ENCODE measurements at regions not wholly inside any gene's neighbourhood (a gene's known extent, or its start where the extent isn't known, plus 50 kb on each side); places are given as distances from the start of the nearest gene placed in this dataset.

- DNase-seq: peak; percentile 55
Observed at GRCh38 chr5:74576941-74577456, 63.5 kb downstream of the ENC1 start.

DNA sequence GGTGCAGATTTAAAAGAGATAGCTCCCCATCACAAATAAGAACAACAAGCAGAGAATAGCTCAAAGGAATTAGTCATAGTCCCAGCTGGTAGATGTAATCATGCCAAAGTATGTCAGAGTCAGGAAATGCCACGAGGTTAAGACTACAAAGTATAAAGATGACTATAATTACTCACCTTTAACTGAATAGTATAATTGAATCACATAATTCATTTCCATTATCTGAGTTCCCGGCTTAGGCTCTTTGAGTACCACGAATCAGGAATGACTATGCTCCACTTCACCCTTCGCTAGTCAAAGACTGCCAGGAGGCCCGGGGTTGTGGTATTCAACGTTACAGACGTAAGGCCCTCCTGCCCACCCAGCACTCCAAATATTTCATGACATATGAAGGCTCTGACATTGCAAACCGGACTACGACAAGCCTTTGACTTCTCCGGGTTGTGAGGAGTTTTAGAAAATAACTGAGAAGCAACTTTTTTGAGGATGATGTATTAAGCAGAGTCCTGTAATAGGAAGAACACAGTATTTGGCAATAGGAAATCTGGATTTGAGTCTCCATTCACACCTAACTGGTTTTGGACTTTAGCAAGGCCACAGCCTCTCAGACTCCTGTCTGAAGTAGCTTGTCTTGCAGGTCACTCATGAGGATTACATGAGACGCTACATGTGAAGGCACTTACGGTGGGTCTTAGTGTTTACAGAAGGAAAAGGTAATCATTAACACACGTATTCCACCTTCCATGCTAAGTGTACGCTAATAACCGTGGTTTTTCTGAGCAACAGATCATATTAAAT is 64.6 kb downstream of the ENC1 start:
- peak; percentile 84 for DNase-seq

DNA sequence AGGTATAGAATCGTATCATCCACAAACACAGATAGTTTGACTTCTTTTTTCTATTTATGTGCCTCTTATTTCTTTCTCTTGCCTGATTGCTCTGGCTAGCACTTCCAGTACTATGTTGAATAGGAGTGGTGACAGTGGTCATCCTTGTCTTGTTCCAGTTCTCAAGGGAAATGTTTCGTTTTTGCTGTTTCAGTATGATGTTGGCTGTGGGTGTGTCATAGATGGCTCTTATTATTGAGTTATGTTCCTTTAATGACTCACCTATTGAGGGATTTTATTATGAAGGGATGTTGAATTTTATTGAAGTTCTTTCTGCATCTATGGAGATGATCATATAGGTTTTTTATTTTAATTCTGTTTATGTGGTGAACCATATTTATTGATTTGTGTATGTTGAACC is 70.3 kb downstream of the ENC1 start:
- DNase-seq: no peak

DNA sequence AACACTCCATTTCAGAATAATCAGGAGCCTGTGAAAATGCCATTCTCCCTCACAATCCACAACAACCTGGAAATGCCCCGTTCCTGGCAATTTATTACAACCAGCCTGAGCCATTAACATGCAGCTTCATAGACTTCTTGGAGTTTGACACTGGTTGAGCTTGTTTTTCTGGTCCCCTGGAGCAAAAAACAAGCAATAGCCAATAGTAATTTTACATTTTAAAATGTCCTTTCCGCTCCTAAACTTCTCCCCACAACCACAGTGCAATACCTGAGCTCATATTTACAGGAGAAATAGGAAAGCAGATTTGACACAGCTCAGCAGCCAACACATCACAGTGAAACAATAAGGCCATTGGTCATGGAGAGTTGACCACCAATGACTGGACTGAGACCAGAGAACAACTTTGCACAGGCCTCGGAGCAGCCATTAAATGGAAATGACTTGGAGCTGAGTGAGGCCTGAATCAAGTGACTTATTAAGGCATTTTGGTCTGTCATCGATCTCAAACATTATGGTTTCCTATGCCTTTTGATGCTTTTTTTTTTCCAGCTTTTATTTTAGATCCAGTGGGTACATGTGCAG is 73.0 kb downstream of the ENC1 start:
- DNase-seq: no peak

GRCh38 chr5:74562122-74562521 is 78.4 kb downstream of the ENC1 start:
- peak; percentile 74 for DNase-seq

- DNase-seq: no peak
Observed at GRCh38 chr5:74560245-74560644, 80.3 kb downstream of the ENC1 start.

DNA sequence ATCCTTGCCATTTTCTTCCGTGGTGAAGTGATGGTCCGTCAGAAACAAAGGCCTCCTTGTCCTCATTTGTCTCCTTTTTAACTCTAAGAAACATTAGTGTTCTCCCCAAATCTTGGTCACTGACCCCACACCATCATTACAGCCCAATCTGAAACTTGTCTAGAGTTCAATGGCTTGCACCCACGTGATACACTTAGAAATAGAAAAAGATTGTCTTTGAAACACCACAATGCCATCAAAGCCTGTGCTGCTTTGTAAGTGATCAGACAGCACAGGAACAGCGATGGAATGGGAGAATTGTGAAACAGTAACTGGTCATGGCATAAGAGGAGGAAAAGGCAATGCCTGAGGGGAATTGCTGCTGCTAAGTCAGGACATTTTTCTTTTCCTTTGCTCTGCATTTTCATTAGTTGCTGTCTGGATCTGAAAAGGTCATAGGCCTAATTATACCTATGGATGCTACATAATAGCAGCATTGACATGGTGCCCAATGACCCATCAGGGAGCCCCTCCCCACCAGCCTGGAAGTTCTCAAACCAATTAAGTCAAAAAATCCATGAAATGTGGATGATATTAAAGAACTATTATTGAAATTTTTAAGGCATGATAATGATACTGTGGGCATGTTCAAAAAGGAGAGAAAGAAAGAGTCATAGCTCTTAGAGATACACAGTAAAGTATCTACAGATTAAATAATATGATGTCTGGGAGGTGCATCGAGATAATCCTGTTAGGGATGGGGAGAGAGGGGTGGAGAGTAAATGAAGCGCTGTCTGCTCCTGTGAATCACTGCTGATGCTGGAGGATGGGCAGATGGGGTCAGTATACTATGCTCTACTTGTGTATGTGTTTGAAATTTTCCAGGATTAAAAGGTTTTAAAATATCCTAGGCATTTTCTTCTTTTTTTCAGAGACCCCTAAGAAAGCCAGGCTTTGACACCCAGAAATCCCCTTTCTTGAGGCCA is 83.6 kb downstream of the ENC1 start:
- no peak for DNase-seq

DNA sequence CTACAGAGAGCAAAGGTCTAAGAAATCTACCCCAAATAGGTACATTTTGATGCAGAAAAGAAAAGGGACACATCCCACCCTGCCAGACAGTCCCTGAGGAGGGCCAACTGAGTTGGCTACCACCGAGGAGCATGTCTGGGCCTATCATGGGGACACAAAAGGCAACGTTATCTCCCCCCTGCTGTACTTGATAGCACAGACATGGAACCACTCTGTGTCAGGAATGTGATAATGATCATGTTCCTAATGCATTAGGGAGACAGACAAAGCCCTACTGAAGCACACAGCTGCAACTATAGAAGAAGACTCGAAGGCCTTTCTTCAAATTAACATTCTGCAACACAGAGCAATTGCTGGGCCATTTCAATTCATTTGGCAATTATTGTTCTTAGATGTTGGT is 84.5 kb downstream of the ENC1 start:
- DNase-seq: no peak

GRCh38 chr5:74552101-74552500 is 88.4 kb downstream of the ENC1 start:
- DNase-seq: no peak

GRCh38 chr5:74550927-74551326 is 89.6 kb downstream of the ENC1 start:
- no peak for DNase-seq

DNA sequence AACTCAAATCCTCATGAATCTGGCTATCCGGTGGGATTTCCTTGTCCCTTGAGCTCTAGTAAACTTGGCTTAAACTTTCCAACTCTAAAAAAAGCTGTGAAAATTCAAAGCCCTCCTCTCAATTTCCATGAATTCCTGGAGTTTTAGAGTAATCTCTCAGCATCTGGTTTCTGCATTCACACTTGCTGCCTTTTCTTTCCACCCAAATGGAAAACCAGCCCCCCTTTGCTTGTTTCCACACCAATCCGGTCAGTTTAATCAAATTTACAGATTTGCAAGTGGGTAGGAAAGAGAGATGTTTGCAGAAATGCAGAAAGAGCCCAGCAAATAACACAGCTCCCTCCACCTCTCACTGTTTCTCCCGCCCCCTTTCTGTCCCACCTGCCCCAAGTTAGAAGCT is 91.1 kb downstream of the ENC1 start:
- DNase-seq: no peak

DNA sequence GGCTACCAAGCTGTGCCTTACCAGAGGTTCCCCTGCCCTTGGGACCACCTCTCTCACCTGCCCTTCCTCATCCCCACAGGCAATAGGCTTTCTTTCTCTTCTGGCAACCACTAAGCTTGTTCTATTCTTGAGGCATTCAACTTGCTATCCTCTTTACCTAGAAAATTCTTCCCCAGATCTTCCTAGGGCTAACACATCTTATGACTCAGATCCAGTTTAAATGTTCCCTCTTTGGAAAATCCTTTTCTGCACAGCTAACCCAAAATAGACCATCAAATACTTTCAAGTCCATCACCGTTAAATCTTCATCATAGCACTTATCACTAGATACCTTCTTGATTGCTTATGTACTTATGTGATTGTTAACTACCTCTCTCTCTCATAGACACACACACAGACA is 93.7 kb downstream of the ENC1 start:
- DNase-seq: peak; percentile 47

DNA sequence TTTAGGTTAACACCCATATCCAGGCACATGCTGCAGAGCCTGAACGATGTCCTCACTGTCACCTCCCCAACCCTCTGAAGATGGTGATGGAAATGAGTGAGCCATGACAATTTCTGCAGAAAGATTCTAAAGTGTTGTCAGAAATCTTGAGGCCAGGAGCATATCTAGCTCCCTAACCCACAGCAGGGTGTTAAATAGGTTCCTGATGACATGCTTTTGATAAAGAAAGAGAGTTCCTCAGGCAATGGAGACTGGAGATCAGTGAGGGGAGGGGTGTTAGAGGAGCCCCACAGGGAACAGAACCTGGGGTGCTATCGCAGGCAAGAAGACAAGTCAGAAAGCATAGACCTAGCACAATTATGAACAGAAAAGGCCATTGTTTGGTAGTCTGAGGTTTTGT is 95.7 kb downstream of the ENC1 start:
- no peak for DNase-seq

GRCh38 chr5:74543162-74543995 is 97.1 kb downstream of the ENC1 start:
- DNase-seq: peak; percentile 96

GRCh38 chr5:74542482-74542881 is 98.0 kb downstream of the ENC1 start:
- DNase-seq: peak; percentile 61

DNA sequence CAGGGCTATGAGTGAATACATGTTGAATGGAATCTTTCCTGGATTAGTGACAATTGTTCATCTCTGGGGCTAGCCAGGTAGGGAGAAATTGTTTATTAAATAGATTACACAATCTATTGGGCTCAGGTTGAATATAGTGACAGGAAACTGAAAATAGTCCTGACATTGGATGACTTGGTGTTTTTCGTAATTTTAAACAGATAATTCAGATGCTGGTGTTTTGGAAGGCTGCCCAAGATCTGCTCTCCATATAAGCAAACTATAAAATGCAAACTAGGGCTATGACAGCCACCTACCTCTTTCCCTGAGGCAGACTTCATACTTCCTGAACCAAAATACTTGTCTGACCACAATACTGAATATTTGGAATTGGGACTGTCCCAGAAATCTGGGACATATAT is 99.1 kb downstream of the ENC1 start:
- peak; percentile 83 for DNase-seq

DNA sequence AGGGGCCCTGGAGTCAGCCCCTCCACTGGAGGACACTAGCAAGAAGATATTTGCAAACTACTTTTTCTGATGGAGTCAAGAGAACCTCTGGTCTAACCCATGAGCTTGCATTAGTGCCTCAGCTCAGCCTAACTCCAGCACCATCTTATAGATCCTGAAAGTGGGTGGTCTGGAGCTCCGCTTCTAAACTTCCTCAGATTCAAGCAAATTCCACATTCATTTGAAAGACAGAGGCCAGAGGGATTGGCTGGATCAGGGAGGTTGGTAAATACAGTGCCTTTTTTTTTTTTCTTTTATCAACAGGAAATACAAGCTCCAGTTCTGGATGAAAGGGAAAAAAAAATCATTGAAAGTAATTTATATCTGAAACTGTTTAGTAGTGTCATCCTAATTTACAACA is 99.9 kb downstream of the ENC1 start:
- no peak for DNase-seq

GRCh38 chr5:74539986-74540385 is 100.5 kb downstream of the ENC1 start:
- no peak for DNase-seq

DNA sequence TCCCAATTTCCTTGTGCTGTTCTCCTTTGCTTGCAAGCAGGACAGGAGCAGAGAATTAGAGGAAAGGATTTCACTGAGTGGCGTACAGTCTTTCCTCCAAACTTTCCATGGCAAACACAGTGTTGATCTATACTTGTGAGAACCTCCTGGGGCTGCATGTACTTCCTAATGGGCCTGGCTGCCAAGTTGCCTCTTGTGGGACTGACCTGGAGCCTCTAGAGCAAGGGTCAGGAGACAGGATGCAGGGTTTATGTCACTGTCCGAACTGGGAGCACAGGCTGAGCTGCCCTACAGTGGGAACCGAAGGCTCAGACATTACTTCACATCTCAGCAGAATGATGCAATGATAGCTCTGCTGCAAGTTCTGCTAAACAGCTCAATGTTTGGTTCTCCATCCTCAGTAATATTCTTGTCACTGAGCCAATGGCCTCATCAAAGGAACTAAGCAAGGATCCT is 102.3 kb downstream of the ENC1 start:
- peak; percentile 64 for DNase-seq

DNA sequence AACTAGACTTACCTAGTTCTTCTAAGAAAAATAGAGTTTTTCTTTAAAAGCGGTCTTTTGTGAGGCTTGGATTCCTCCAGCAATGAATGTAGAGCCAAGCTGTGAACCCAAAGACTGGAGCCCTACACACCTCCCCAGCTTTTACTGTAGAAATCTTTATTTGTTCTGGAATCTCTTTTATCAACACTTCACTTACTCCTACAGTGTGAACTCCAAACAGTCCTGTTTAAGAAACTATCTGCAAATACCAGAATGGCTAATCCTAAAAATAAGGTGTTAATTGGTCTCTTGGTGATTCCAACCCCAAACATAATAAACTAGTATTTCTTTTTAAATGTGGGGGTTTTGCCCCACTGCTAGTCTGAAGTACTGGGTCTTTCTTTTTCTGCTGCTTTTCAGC is 103.9 kb downstream of the ENC1 start:
- no peak for DNase-seq

DNA sequence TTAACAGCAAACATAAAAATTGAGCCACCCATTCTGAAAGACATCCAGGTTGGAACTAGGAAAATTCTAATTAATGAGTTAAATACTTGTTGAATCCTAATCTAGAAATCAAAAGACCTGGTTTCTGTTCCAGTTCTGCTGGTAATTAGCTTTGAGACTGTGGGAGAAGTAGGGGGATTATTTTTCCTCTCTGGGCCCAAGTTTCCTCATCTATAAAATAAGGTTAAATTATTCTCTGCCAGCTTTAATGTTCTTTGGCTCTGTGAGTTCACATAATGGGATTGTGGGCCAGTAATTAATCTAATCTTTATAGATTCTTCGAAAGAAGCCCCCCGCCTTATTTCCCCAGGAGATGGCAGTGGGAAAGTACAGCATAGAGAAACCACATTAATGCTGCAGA is 104.6 kb downstream of the ENC1 start:
- no peak for DNase-seq

DNA sequence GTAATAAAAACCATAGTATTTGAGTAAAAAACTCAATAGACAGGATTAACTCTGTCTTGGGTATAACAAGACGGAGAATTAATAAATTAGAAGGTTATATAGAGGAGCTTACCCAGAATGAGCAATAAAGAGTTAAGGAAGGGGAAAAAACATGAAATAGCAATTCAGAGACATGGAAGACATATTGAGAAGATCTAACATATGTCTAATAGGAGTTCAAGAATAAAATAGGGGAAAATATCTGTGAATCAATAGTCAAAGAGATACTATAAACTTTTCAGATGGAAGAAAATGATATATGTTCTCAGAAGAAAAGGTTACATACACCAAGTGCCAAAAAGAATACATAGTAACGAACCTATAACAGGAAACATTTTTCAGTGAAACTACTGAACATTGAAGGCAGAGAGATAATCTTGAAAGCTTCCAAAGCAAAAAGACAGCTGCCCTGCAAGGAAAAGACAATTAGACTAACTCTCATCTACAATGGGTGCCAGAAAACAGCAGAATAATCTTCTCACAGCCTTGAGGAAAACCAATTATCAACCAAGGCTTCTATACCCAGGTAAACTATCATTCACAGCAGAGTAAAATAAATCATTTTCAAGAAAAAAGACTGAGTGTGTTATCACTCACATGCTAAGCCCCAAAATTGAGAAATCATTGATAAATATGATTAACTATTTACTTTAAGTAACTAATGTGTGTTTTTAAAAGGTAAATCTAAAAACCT is 106.0 kb downstream of the ENC1 start:
- DNase-seq: no peak

Data from fibroblast of skin of right biceps (primary cell).